ENCODE measurements at regions not wholly inside any gene's neighbourhood (a gene's known extent, or its start where the extent isn't known, plus 50 kb on each side); places are given as distances from the start of the nearest gene placed in this dataset.

DNA sequence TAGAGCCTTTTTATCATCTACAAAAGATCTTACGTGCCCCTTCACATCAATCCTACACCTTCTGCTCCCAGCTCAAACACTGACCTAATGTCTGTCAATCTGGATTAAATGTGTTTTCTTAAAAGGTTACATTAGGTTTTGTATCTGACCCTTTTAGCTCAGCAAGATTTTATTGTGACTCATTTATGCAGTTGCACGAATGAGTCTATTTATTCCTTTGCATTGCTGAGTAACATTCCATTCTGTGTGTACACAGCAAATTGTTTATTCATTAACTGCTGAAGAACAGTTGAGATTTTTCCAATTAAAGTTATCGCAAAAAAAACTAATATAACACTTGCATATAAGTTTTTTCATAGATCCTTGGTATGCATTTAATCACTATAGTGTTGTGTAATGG lies 253.9 kb upstream of the GPC6 start:
- no peak for TF ChIP-seq EZH2phosphoT487 (IDR thresholded peaks at IDR 0.05; ENCODE audit: low read depth)
- TF ChIP-seq, protein P1, sequence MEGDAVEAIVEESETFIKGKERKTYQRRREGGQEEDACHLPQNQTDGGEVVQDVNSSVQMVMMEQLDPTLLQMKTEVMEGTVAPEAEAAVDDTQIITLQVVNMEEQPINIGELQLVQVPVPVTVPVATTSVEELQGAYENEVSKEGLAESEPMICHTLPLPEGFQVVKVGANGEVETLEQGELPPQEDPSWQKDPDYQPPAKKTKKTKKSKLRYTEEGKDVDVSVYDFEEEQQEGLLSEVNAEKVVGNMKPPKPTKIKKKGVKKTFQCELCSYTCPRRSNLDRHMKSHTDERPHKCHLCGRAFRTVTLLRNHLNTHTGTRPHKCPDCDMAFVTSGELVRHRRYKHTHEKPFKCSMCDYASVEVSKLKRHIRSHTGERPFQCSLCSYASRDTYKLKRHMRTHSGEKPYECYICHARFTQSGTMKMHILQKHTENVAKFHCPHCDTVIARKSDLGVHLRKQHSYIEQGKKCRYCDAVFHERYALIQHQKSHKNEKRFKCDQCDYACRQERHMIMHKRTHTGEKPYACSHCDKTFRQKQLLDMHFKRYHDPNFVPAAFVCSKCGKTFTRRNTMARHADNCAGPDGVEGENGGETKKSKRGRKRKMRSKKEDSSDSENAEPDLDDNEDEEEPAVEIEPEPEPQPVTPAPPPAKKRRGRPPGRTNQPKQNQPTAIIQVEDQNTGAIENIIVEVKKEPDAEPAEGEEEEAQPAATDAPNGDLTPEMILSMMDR (IDR thresholded peaks at IDR 0.05; ENCODE audit: low read depth, low read length), result no peak
